ENCODE measurements at regions not wholly inside any gene's neighbourhood (a gene's known extent, or its start where the extent isn't known, plus 50 kb on each side); places are given as distances from the start of the nearest gene placed in this dataset.

DNA sequence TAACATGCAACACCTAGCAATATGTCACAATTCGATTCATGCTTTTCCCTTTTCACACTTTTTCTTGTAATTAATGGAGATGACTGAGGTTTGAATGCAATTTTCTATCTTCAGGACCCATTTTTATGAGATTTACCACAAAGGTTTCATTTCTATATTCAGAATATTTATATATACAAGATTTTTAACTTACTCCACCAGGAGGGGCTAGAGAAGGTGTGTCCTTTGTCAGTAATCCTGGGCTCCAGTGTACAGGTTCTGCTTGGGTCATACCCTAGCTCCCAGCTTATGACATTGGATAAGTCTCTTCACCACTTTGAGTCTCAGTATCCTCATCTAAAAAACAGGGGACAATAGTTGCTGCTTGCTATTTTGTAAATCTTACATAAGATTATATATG is 95.7 kb upstream of the SLC24A5 start:
- no peak overlapping the region for H3K4me3 ChIP-seq (ENCODE audit: low read depth, low read length)
- DNase-seq (ENCODE audit: low read depth): no peak

DNA sequence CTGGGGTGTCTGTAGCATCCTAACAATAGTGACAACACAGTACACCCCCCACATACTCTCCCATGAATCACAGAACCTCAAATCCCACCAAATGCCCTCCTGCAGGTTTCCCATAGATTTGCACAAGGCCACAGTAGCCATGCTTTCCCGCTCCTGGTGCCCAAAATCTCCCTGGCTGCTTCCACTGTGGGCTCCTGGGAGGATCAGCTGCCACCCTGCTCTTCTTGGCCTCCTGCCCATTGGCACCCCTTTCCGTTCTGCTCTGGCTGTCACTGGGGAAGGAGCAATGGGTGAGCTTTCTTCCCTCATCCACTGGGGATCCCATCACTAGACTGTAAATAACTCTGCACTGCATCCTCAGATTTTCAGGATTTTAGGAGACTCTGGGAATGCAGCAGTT is 92.1 kb upstream of the SLC24A5 start:
- no peak overlapping the region for H3K4me3 ChIP-seq (ENCODE audit: low read depth, low read length)
- no peak for DNase-seq (ENCODE audit: low read depth)

DNA sequence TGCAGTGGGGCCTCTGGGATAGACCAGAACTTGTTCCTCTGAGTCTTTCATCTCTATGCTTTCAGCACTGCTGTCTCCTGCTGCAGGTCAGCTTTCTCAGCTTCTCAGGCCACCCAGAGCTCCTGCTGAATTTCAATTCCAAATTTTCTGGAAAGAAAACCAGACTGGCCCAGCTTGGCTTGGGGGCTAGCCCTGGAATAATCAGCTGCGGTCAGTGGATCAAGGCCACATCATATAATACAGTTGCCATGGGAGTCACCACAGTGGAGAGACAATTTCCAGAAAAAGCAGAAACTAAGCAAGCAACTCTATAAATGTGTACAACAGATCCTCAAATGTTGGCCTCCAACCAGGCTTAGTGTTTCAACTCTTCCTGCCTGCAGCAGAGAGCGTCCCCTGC is 91.1 kb upstream of the SLC24A5 start:
- DNase-seq (ENCODE audit: low read depth): no peak
- no peak overlapping the region for H3K4me3 ChIP-seq (ENCODE audit: low read depth, low read length)

DNA sequence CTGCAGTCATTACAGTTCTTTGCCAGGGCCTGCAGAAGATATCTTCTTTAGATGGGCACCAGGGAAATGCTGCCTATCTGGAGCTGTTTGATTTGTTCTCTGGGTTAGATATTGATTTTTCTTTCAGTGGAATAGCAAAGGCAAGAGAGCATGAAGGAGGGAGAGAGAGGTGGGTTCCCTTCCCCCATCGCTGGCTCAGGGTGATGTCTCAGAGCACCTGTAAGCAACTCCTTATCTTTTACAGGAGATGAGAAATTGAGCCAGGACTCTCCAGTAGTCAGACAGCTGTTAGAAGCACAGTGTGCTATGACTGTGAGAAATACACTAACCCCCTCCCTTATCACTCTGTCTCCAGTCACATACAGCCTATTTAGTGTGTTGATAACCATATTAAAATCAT is 89.3 kb upstream of the SLC24A5 start:
- DNase-seq (ENCODE audit: low read depth): no peak
- no peak overlapping the region for H3K4me3 ChIP-seq (ENCODE audit: low read depth, low read length)

DNA sequence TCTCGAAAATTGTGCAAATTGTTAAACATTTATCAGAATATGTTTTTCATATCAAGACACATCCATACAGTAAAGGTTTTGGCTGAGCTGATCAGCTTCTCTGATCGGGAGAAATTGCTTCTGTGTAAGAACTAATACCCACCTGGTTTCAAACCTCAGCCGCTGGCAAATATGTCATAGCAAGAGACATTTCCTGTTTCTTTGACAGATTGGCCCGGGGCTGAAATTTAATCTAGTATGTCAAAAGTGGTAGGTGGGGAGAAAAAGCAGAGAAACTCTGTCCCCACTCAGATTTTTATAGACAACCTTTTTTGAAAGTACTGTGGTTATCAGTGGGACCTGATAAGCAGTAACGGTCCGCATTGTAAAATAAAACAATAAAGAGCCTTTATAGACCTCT is 88.8 kb upstream of the SLC24A5 start:
- H3K4me3 ChIP-seq (ENCODE audit: low read depth, low read length): no peak overlapping the region
- DNase-seq (ENCODE audit: low read depth): no peak

DNA sequence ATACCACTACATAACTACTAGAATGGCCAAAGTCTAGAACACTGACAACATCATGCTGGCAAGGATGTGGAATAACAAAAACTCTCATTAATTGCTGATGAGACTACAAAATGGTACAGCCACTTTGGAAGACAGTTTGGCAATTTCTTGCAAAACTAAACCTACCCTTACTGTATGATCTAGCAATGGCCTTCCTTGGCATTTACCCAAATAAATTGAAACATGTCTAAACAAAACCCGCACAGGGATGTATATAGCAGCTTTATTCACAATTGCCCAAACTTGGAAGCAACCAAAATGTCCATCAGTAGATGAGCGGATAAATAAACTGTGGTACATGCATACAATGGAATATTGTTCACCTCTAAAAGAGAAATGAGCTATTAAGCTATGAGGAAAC is 87.9 kb upstream of the SLC24A5 start:
- DNase-seq (ENCODE audit: low read depth): no peak
- H3K4me3 ChIP-seq (ENCODE audit: low read depth, low read length): no peak overlapping the region

DNA sequence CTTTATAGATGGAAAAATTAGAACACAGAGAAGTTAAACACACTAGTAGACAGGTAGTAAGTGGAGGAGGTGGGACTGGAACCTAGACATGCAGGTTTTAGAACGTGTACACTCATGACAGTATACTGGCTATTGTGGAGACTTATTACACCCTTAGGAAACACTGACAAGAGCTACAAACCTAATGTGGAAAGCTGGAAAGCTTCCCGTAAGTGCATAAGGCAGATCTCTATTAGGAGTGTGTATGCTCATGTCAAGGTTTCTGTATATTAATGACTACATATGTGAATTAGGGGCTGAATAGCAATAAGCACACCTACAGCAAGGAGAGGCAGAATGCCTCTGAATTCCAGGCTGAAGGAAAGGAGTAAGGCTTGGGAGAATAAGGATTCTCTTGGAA is 82.6 kb upstream of the SLC24A5 start:
- DNase-seq (ENCODE audit: low read depth): no peak
- no peak overlapping the region for H3K4me3 ChIP-seq (ENCODE audit: low read depth, low read length)

DNA sequence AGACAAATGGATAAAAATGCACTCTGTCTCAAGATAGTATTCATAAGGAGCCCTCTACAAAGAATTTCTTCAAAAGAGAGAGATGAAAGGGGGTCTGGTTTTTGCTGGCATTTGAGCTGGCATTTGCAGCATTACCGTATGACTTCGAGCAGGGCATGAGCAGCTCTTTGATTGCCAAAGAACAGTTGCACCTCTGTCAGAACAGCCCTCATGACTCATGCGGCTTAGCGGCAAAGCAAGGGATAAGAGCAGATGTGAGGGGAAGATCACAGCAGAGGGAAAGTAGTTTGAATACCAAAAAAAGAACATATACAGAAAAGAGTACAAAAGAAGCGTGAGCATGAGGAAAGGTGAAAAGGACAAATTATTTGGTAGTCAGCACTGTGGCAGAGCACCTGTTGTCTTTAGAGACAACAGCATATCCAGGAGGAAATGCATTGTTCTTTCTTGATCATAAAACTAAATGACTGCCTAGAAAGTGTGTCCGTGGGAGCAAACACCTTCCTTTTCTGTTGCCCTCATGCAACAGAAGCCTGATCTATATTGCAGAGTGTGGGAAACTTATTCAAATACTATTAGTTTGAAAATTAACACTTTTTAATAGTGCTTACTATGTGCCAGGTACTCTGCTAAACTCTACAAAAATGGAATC is 80.5 kb upstream of the SLC24A5 start:
- DNase-seq (ENCODE audit: low read depth): peak; percentile 28
- H3K4me3 ChIP-seq (ENCODE audit: low read depth, low read length): no peak overlapping the region

DNA sequence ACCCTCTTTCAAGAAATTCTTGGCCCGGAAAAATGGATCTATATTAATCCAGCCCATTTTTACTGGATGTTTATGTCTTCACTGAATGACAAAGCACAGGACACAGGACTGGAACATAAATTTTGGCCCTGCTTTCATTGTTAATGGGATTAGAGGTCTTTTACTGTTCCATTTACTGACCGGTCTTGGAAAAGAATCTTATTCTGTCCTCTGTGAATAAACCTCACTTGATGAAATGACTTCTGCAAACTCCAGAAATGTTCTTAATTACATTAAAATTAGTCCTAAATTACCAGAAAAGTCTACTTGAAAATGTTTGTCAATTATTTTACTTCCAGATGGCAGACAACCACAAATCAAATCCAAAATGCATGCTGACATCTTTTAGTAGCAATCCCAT is 79.3 kb upstream of the SLC24A5 start:
- no peak overlapping the region for H3K4me3 ChIP-seq (ENCODE audit: low read depth, low read length)
- no peak for DNase-seq (ENCODE audit: low read depth)

DNA sequence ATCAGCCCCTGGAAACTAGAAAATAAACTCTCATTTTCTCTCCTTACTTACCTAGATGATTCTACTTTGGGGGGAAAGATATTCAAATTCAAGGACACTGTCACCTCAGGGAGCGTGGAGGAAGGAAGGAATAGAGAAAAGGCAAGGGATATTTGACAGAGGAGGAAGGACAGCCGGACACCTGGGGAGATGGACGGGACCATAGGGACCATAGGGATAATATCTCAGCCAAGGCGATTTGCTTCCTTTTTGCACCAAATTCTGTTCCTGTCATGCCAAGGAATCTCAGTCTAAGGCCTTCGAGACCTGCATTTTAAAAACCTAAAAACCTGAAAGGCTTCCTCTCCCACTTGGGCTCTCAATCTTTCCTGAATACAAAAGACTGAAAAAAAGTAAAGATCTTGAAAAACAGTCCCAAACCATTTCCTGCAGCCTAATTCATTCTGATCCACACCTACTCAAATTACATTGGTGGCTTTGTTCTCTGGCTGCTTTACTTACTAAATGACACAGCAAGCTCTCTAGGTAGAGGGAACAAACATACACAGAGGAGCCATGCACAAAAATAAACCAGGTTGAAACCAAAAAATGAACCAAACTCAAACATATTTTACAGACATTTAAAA is 73.9 kb upstream of the SLC24A5 start:
- DNase-seq (ENCODE audit: low read depth): no peak
- no peak overlapping the region for H3K4me3 ChIP-seq (ENCODE audit: low read depth, low read length)

DNA sequence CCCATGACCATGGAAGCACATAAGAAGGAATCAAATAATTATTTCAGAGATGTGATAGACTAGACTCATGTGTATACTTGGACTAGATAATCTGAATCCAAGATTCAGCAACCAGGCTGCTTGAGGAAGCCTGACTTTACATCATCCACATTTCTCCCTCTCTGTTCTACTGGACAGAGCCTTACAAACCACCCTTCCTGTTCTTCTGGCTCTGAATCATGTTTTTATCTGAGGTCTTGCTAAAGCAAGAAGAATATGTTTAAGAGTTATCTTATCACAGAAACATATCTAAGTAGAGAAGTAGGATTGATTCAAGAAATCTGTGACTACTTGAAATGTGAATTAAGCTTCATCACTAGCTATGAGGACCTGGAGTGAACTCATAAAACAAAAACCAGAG is 71.1 kb upstream of the SLC24A5 start:
- no peak overlapping the region for H3K4me3 ChIP-seq (ENCODE audit: low read depth, low read length)
- no peak for DNase-seq (ENCODE audit: low read depth)

DNA sequence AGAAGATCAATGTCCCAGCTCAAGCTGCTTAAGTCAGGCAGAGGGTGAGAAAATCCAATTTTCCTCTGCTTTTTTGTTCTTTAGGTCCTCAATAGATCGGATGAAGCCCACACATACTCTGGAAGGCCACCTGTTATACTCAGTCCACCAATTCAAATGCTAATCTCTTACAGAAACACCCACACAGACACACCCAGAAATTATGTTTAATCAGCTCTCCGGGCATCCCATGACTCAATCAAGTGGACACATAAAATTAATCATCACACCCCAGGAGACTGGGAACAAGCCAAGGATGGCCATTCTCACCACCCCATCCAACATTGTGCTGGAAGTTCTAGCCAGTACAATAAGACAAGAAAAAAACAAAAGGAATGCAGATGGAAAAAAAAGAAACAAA is 67.8 kb upstream of the SLC24A5 start:
- H3K4me3 ChIP-seq (ENCODE audit: low read depth, low read length): no peak overlapping the region
- no peak for DNase-seq (ENCODE audit: low read depth)

DNA sequence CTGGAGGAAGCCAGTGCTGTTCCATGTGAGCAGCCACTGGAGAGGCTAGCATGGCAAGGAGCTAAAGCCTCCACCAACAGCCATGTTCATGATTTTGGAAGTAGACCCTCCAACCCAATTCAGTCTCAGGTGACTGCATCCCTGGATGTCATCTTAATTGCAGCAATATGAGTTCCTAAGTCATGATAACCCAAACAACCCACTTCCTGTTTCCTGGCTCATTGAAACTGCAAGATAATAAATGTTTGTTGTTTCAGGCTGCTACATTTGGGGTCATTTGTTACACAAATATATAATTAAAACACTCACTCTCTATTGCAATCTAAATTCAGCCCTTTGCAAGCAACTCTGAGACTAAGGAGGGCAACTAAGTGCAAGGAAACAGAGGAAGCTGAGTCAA is 62.4 kb upstream of the SLC24A5 start:
- H3K4me3 ChIP-seq (ENCODE audit: low read depth, low read length): no peak overlapping the region
- no peak for DNase-seq (ENCODE audit: low read depth)

DNA sequence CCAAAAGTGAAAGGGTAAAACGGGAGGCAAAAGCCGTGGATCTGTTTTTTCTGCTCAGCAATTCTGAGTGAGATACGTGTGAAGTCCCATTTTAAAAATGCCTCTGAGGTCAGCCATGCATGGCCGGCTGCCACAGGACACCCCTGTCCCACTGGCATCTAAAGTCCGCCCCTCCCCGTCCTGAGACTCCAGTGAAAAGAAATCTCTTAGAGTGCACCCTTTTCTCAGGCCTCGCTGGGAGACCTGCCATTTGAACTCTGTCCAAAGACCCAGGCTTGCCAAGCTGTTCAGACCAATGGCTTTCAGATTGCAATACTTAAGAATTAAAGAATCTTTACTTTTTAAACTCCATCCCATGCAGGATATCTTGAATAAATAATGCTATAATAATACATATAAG is 61.0 kb upstream of the SLC24A5 start:
- no peak overlapping the region for H3K4me3 ChIP-seq (ENCODE audit: low read depth, low read length)
- no peak for DNase-seq (ENCODE audit: low read depth)

DNA sequence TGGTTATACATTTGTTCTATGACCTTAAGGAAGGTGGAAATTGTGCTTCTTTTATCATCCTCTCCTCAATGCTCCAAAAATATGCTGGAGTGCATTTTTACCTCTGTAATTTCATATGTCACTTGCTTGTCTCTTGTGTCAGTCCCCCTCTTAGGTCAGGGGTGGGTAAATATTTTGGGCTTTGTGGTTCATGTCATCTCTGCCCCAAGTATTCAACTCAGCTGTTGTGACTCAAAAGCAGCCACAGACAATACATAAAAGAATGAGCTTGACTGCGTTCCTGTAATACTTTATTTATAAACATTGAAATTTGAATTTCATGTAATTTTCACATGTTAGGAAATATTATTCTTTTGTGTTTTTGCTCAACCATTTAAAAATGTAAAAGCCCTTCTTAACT is 60.4 kb upstream of the SLC24A5 start:
- no peak overlapping the region for H3K4me3 ChIP-seq (ENCODE audit: low read depth, low read length)
- no peak for DNase-seq (ENCODE audit: low read depth)

DNA sequence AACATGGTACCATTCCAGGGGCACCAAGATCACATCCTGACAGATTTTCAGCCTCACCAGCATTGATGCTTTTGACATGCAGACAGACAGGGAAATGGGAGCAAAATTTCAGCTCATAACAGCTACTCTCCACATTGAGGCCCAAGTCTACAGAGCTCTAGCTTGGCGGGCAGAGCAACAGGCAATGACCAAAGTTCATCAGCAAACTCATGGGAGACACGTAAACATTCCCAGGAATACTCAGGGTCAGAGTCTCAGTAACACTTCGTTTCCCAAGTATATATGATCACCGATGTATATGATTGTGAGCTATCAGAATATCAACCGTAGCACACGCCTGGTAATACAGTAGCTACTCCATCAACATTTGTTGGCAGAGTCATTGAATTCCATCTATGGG is 59.2 kb upstream of the SLC24A5 start:
- DNase-seq (ENCODE audit: low read depth): no peak

DNA sequence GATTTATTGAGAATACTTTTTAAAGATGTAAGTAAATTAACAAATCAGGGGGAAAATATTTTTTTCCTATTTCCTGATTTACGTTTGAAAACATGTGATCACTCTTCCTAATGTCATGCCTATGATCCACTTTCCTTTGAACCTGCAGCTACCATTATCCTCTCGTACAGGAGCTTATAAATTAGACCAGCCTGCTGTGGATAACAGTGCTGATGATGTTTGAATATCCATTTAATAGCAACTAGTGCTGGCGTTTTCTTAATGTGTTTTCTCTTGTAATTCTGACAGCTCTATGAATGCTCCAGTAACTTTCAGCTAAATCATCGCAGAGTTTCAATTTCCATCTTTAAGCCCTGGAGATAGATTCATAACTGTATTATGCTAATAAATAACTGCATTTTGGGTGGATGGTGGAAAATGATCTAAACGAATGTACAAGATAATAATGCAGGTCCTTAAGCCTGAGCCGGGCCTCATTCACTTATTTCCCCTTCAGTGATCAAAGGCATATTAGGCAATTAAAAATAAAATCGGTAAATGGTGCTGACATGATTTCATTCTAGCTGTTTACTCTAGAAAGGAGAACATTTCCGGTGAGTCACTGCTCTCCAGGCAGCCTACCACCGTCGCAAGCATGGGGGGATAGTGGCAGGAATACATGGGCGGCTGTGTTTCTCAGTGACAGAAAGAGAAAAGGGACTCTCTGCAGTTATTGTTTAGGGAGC is 58.5 kb upstream of the SLC24A5 start:
- no peak overlapping the region for H3K4me3 ChIP-seq (ENCODE audit: low read depth, low read length)
- DNase-seq (ENCODE audit: low read depth): no peak

More for the DNA sequence above, 59.2 kb upstream of the SLC24A5 start:
- no peak overlapping the region for H3K4me3 ChIP-seq (ENCODE audit: low read depth, low read length)

DNA sequence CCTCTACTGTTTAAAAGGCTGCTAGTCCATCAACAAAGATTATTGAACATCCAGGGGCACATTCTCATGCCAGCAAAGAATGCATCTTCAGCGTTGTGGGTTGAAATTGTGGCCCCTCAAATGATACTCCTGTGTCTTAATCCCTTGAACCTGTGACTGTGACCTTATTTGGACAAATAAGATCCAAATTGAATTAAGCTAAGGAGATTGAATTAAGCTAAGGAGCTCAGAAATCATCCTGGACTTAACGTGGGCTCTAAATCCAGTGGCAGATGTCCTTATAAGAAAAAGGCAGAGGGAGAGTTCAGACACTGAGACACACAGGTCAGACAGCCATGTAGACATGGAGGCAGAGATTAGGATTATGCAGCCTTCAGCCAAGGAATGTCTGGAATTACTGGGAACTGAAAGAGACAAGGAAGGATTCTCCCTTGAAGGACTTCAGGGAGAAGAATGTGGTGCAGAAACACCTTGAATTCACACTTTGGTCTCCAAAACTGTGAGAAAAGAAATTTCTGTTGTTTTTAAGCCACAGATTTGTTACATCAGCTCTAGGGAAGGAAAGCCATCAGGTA is 57.3 kb upstream of the SLC24A5 start:
- no peak for DNase-seq (ENCODE audit: low read depth)
- H3K4me3 ChIP-seq (ENCODE audit: low read depth, low read length): no peak overlapping the region

DNA sequence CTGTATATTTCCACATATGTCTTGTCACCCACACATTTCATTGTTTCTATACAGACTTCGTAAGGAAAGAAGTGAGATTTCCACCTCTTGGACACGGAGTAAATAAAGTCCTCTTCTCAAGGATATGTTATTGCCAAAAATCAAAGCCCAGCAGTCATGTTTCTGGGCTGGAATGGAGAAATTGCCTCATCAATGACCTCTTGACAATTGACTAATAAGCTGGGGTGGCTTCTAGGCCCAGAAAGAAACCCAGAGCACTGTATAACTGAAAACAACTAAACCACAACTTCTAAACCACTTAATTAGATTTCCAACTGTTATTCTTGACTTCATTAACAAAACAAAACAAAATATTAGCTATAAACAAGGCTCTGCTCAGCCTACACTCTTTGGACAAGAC is 56.4 kb upstream of the SLC24A5 start:
- no peak overlapping the region for H3K4me3 ChIP-seq (ENCODE audit: low read depth, low read length)
- DNase-seq (ENCODE audit: low read depth): no peak

DNA sequence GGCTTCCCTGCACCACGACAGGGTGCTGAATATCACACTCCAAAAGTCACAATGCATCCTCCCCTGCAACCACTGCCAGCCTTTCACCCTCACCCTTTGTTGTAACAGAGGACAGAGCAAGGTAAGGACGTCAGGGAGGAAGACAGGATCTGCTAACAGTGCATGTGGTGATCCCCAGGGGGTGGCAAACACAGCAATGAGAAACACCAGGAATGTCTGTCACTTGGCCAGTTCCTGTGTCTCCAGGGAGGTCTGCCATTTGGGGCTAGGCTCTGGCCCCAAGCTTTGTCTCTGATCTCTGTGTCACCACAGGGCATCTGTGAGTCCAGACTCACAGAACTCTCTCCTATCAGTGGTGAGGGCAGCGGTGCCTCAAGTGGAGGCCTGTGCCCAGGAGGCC is 54.3 kb upstream of the SLC24A5 start:
- no peak overlapping the region for H3K4me3 ChIP-seq (ENCODE audit: low read depth, low read length)
- DNase-seq (ENCODE audit: low read depth): no peak
